GM23338 (cell line): ENCODE measurements at regions not wholly inside any gene's neighbourhood (a gene's known extent, or its start where the extent isn't known, plus 50 kb on each side); places are given as distances from the start of the nearest gene placed in this dataset.
"Not testable (repeated sequence)": the region's sequence is repeated elsewhere in the genome, so short reads cannot be mapped to it uniquely, and the experiment has no call there.

Experiments
- ATAC-seq: fragments of 200-7000 bp; cut with Tn5 transposase; 3 replicates; pipeline ENCODE4 v1.9.1; 2020
- DNase-seq: peaks from one replicate; pipeline ENCODE4 v3.0.0-alpha.2; 2015; ENCODE audit warnings: low spot score
- H2AFZ ChIP-seq: fragments of 200-600 bp; sonication (generic); 2 replicates; pipeline ENCODE4 v1.8.0; 2016; ENCODE audit warnings: antibody characterized with exemption, mild to moderate bottlenecking, moderate library complexity
- H3F3A ChIP-seq: fragments of 200-600 bp; sonication (generic); replicated peaks from 2 replicates; pipeline ENCODE4 v1.8.0; 2017; ENCODE audit warnings: antibody characterized with exemption, mixed run types, low read depth
- H3K27ac ChIP-seq: fragments of 200-600 bp; sonication (generic); 2 replicates; pipeline ENCODE4 v1.6.1; 2016; ENCODE audit warnings: low read depth
- H3K27me3 ChIP-seq: fragments of 200-600 bp; sonication (generic); 2 replicates; pipeline ENCODE4 v1.8.0; 2016; ENCODE audit warnings: mild to moderate bottlenecking, mixed run types, moderate library complexity; ENCODE audit not compliant: insufficient read depth
- H3K36me3 ChIP-seq: fragments of 200-600 bp; sonication (generic); 2 replicates; pipeline ENCODE4 v1.8.0; 2016; ENCODE audit warnings: mild to moderate bottlenecking; ENCODE audit not compliant: insufficient read depth
- H3K4me1 ChIP-seq: fragments of 200-600 bp; sonication (generic); 2 replicates; pipeline ENCODE4 v1.8.0; 2016; ENCODE audit warnings: mild to moderate bottlenecking, moderate library complexity; ENCODE audit not compliant: insufficient read depth
- H3K4me2 ChIP-seq: fragments of 200-600 bp; sonication (generic); 2 replicates; pipeline ENCODE4 v1.7.1; 2017; ENCODE audit warnings: mixed run types
- H3K4me3 ChIP-seq: fragments of 200-600 bp; sonication (generic); 2 replicates; pipeline ENCODE4 v1.6.1; 2016; ENCODE audit warnings: mixed run types
- H3K79me2 ChIP-seq: fragments of 200-600 bp; sonication (generic); replicated peaks from 2 replicates; pipeline ENCODE4 v1.8.0; 2017; ENCODE audit warnings: mild to moderate bottlenecking; ENCODE audit not compliant: insufficient read depth
- H3K9me2 ChIP-seq: fragments of 200-600 bp; sonication (generic); 2 replicates; pipeline ENCODE4 v1.8.0; 2017; ENCODE audit not compliant: insufficient read depth
- H4K20me1 ChIP-seq: fragments of 200-600 bp; sonication (generic); replicated peaks from 2 replicates; pipeline ENCODE4 v1.8.0; 2017; ENCODE audit warnings: mild to moderate bottlenecking; ENCODE audit not compliant: insufficient read depth
- H3K27ac Mint-ChIP-seq: 2 replicates; pipeline ENCODE4 v1.8.0; 2020; ENCODE audit warnings: inconsistent platforms, mild to moderate bottlenecking, moderate library complexity, mixed read lengths
- H3K27me3 Mint-ChIP-seq: 3 replicates; pipeline ENCODE4 v1.8.0; 2022; ENCODE audit warnings: low read depth, mild to moderate bottlenecking, moderate library complexity, mixed read lengths, inconsistent platforms; ENCODE audit not compliant: insufficient read depth, poor library complexity
- H3K36me3 Mint-ChIP-seq: 3 replicates; pipeline ENCODE4 v1.8.0; 2021; ENCODE audit warnings: low read depth, mild to moderate bottlenecking, inconsistent platforms, moderate library complexity, mixed read lengths
- H3K4me1 Mint-ChIP-seq: 3 replicates; pipeline ENCODE4 v1.8.0; 2020; ENCODE audit warnings: mild to moderate bottlenecking, inconsistent platforms, mixed read lengths
- H3K4me3 Mint-ChIP-seq: 3 replicates; pipeline ENCODE4 v1.8.0; 2021; ENCODE audit warnings: moderate library complexity, mild to moderate bottlenecking, inconsistent platforms, mixed read lengths
- H3K9me3 Mint-ChIP-seq: 3 replicates; pipeline ENCODE4 v1.8.0; 2020; ENCODE audit warnings: moderate library complexity, mild to moderate bottlenecking, inconsistent platforms, mixed read lengths
- CTCF ChIP-seq, 2 experiments: fragments of 200-600 bp in 1 of 2; sonication (generic) in 1 of 2; conservative IDR thresholded peaks; 2 replicates each; pipeline versions ENCODE4 v1.5.1 to v1.6.1; 2016 to 2017; ENCODE audit warnings: antibody characterized with exemption in 2 of 2, low read depth in 2 of 2, mild to moderate bottlenecking in 2 of 2, moderate library complexity in 1 of 2
- EZH2 ChIP-seq: fragments of 200-600 bp; sonication (generic); IDR thresholded peaks from one replicate; pipeline ENCODE4 v1.8.0; 2017; ENCODE audit warnings: antibody characterized with exemption, mild to moderate bottlenecking, low read depth; ENCODE audit not compliant: unreplicated experiment
- JUNB ChIP-seq: IDR thresholded peaks from one replicate; pipeline ENCODE4 v1.6.1; 2016; ENCODE audit warnings: antibody characterized with exemption; ENCODE audit not compliant: unreplicated experiment
- NANOG ChIP-seq: IDR thresholded peaks from 2 replicates; pipeline ENCODE4 v1.6.1; 2016; ENCODE audit warnings: antibody characterized with exemption, borderline replicate concordance
- STAT1 ChIP-seq: IDR thresholded peaks from one replicate; pipeline ENCODE4 v1.6.1; 2016; ENCODE audit warnings: antibody characterized with exemption; ENCODE audit not compliant: unreplicated experiment
- ZNF114 ChIP-seq: fragments of 250-450 bp; sonication (Bioruptor Pico); IDR thresholded peaks from 2 replicates; pipeline ENCODE4 v1.5.0; 2020; ENCODE audit warnings: mild to moderate bottlenecking, moderate library complexity
- ZNF462 ChIP-seq: fragments of 250-450 bp; sonication (Bioruptor Pico); IDR thresholded peaks from 2 replicates; pipeline ENCODE4 v1.5.0; 2020; ENCODE audit warnings: mild to moderate bottlenecking, moderate library complexity

GRCh38 chr1:204793259-204793914 lies 77.3 kb upstream of the NFASC start:
- H3K9me3 Mint-ChIP-seq = no peaks in the 10 kb centered on the region
- no peak for TF ChIP-seq STAT1
- TF ChIP-seq ZNF114 (CRISPR knock-in tag) = no peak
- TF ChIP-seq JUNB = no peak
- no peak for TF ChIP-seq ZNF462 (CRISPR knock-in tag)
- no peak for TF ChIP-seq CTCF (conservative IDR thresholded peaks at IDR 0.05; ENCODE audit: low read depth in 2 of 2)
- no peak for TF ChIP-seq EZH2
- TF ChIP-seq NANOG = no peak
- peaks cover 6% of the 10 kb centered on the region for H3K27me3 Mint-ChIP-seq
- H3K27me3 ChIP-seq = no peaks in the 10 kb centered on the region
- no peak overlapping the region for H3K27ac Mint-ChIP-seq
- DNase-seq (no peak), ATAC-seq (no peak)
- no peak overlapping the region for H3K27ac ChIP-seq
- no peaks in the 10 kb centered on the region; the same call in 1 of the 2 replicates for H3K4me1 ChIP-seq
- H3K9me2 ChIP-seq = no peaks in the 10 kb centered on the region
- no peaks in the 10 kb centered on the region for H3K79me2 ChIP-seq
- H3K4me3 ChIP-seq = no peak overlapping the region
- H2AFZ ChIP-seq = no peak overlapping the region
- H3K4me3 Mint-ChIP-seq = no peak overlapping the region
- no peak overlapping the region for H3K4me2 ChIP-seq
- no peaks in the 10 kb centered on the region for H3K36me3 ChIP-seq
- H4K20me1 ChIP-seq = no peaks in the 10 kb centered on the region
- H3K36me3 Mint-ChIP-seq = no peaks in the 10 kb centered on the region
- no peaks in the 10 kb centered on the region for H3F3A ChIP-seq
- peaks cover 8% of the 10 kb centered on the region for H3K4me1 Mint-ChIP-seq

- not testable (repeated sequence) for ATAC-seq, H3K4me3 Mint-ChIP-seq, H3K4me2 ChIP-seq, H3K9me2 ChIP-seq, H3K9me3 Mint-ChIP-seq, H3K36me3 Mint-ChIP-seq, H3K4me3 ChIP-seq, H3K79me2 ChIP-seq, H3F3A ChIP-seq, H3K4me1 ChIP-seq, DNase-seq, H2AFZ ChIP-seq, H3K27me3 Mint-ChIP-seq, H3K27ac ChIP-seq, H4K20me1 ChIP-seq, H3K27me3 ChIP-seq, H3K36me3 ChIP-seq, H3K27ac Mint-ChIP-seq, H3K4me1 Mint-ChIP-seq
Observed at GRCh38 chr1:204796886-204797285, 73.8 kb upstream of the NFASC start.
